ENCODE measurements at regions not wholly inside any gene's neighbourhood (a gene's known extent, or its start where the extent isn't known, plus 50 kb on each side); places are given as distances from the start of the nearest gene placed in this dataset.

GRCh38 chr15:47397655-47398054 lies 319.6 kb upstream of the SEMA6D start:
- no peak for DNase-seq

DNA sequence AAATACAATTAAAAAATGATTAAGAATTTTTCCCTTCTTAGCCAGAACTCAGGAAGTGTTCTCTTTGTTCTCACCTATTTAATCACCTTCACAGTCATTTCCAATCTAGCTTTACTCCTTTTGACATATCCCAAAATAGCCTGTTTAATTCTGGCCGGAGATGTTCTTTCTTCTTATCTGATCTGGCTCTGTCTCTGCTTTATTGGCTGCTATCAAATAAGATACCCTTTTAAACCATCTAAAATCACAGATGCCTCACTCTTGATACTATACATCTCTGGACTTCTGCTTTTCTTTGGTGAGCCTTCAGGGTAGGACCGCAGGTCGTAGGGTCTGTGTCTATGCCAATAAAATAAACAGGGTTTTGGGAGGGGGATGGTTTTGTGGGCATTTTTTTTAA lies 319.2 kb upstream of the SEMA6D start:
- DNase-seq: no peak

DNA sequence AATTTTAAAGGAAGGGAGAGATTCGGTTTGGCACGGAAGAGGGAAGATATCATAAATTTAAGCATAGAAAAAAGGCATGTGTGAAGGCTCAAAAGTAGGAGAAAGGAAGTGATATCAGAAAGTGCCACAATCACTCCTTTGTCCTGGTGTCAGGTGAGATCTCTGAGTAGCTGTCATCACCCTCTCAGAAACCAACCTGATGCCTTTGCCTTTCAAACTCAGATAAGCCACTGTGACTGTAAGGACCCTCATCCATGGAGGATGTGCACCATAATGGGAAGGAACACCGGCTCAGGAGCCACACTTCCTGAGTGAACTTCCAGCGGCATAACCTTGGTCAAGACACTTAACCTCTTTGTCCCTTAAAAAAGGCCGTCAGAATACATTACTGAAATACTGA lies 318.7 kb upstream of the SEMA6D start:
- no peak for DNase-seq

GRCh38 chr15:47399100-47399499 lies 318.2 kb upstream of the SEMA6D start:
- DNase-seq: no peak

DNA sequence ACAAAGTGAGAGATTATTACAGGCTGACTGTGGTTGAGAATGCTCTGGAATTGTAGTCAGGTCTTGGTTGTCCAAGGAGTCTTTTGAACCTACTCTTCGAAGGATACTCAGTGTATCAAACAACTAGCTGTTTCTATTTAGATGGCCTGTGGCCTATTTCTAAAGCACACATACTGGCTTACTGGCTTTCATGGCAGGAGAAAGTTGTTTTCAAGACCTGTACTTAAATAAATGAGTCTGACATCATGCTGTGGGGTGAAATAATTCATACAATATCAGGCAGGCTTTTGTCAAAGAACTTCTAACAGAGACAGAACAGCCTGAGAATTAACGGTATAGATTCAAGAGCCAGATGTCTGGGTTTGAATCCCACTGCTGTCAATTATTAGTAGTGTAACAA lies 316.7 kb upstream of the SEMA6D start:
- DNase-seq: no peak

- DNase-seq: no peak
These were observed 315.9 kb upstream of the SEMA6D start for GRCh38 chr15:47401427-47401826.

DNA sequence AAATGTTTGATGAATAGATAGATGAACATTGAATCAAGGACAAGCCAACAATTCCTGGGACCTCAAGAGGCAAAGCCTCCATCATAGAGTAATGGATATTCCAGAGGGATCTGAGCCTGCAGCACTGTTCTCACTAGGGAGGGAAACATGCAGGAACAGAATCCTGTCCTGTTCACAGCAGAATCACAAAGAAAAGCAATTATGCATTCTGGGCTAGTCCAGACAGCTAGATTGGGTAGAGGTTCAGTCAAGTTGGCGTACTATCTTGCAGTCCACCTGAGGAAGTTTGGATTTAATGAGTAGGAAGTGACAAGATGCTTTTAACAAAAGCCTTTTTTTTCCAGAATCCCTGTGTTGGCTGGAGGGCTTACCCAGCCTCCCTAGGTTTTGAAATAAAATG lies 314.5 kb upstream of the SEMA6D start:
- no peak for DNase-seq

DNA sequence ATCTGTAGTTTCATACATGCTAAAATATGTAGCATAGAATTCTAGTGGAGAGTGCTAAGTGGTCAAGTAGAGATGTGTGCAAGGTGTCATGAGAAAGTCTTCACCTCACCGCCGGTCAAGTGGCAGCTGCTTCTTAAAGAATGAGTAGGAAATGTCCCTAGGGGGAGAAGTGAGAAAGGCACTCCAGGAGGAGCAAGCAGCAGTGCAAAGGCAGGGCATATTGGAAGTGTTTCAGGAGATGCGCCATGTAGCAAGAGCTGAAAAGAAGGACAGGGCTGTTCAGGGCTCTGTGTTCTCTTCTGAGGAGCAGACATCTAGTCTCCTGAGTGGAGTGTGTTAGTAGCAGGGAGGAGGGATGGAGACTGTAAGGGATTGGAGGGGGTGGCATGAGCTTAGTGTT lies 312.4 kb upstream of the SEMA6D start:
- no peak for DNase-seq

DNA sequence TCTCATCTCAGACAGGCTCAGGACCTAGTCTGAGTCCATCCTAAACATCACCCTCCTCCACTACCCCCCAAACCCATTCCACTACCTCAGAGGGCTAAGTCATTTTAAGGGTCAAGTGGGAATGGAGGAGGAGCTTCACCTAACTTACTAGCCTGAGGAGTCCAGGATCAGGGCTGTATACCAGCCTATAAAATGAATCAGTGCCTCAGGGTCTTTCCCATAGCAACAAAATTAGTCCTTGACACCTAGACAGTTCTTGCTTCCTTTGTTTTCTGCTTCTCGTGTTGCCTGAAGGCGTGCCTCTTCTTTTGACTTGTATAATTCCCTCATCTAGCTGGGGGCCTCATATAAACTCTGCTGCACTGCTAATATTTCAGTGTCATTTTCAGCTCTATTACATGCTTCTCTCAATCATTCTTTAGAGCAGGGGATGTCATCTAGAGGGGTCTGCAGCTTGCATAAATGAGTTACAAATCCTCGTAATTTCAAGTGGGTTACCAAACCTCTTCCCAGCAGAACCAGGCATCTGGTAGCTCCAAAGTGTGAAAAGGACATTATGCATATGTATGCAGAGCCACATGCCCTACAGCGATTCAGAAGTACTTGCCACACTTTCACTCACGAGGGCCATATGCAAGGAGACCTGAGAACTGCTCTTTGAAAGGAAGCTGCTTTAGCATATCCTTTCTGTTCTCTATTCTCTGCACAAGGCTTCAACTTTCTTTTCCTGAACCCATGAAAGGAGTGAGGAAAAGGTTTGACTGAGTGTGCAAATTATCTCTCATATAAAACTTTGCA lies 311.7 kb upstream of the SEMA6D start:
- no peak for DNase-seq

DNA sequence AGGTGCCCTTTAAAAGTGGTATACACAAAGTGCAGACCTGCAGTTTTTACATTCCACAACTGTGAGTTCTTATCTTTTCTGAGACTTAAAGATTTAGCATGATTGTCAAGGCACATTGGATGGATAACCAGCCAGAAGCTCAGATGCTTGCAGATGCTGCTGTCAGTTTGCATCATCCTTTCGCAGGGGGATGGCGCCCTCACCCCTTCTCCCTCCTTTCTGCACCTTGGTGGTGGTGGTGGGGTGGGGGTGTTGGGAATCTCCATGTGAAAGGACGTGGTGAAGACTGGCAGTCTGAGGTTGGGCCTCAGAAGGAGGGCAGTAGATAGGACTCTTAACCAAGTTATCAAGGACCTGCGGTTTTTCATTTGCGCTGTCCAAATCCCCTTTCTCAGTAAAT lies 309.6 kb upstream of the SEMA6D start:
- DNase-seq: no peak

GRCh38 chr15:47409038-47409437 lies 308.3 kb upstream of the SEMA6D start:
- DNase-seq: no peak

DNA sequence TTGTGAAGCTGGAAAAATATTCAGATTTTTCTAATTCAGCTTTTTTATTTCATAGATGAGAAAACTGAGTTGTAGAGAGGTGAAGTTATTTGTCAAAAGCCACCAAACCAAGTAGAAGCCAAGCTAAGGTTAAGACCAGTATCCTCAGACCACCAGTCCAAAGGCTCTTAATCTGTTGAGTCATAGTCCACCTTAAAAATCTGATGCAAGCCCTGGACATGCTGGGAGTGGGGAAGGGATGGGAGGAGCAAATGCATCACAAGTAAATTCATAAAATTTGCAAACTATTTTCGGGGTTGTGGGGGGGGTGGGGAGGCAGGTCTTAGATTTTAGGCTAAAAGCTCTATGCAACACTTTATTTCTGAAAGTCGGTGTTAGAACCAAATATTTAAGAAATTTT lies 307.7 kb upstream of the SEMA6D start:
- DNase-seq: no peak

- no peak for DNase-seq
These were observed 307.1 kb upstream of the SEMA6D start for GRCh38 chr15:47410247-47410646.

GRCh38 chr15:47411733-47412132 lies 305.6 kb upstream of the SEMA6D start:
- no peak for DNase-seq

DNA sequence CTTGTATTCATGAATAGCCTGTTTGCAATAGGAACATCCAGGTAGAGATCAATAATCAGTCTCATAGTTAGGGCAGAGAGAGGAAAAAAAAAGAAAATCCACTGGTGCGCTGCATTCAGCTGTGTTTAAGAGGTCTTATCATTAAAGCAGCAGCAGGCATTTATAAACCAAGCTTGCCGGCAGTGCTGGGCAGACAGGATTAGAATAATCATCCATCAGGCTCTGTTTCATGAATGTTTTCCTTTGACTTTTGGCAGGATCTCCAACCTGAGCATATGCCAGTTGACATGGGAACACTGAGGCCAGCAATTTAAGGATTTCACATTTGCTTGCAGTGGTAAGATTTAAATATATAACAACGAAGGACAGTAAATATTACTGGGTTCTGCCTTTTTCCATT lies 305.2 kb upstream of the SEMA6D start:
- DNase-seq: no peak

DNA sequence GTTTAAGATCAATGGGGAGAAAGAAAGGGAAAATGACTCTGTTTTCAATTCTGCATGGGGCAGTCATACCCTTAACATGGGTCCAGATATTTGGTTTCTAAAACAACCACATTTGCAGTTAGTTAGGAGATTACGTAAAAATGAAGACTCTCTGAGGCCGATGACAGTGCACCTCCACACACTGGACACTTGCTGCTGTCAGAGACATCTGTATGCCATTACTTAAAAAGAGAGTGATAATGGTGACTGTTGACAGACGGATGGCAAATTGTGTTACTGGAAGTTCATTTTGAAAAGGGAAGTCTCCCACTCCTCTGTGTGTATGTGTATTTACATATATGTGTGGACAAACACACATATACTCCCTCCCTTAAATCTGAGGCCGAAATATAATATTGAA lies 304.5 kb upstream of the SEMA6D start:
- DNase-seq: no peak

GRCh38 chr15:47414207-47414606 lies 303.1 kb upstream of the SEMA6D start:
- DNase-seq: no peak

DNA sequence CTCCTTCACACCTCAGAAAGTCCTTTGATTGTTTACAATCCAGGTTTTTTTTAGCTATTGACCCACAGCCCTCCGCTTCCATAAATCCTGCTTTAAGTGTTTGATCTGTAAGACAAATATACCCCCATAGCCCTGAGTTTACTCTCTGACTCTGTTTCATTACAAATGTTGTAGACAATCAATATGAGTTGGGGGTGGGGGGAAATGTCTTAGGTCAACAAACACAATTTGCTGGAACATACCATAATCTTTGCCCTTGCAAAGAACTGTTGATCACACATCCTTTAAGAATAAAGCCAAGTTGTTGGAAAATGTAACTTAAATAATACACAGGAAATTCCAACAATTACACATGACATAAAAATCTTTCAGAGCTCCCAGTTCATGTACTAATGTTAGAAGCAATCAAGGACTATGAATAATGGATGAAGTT lies 301.8 kb upstream of the SEMA6D start:
- no peak for DNase-seq

GRCh38 chr15:47422881-47423665 lies 294.2 kb upstream of the SEMA6D start:
- no peak for DNase-seq

- no peak for DNase-seq
These were observed 289.8 kb upstream of the SEMA6D start for GRCh38 chr15:47427463-47427862.

GRCh38 chr15:47429376-47429775 lies 287.9 kb upstream of the SEMA6D start:
- DNase-seq: no peak

- no peak for DNase-seq
These were observed 285.8 kb upstream of the SEMA6D start for GRCh38 chr15:47431501-47431900.

- no peak for DNase-seq
These were observed 284.5 kb upstream of the SEMA6D start for GRCh38 chr15:47432826-47433225.

- DNase-seq: no peak
These were observed 282.7 kb upstream of the SEMA6D start for GRCh38 chr15:47434596-47434995.

DNA sequence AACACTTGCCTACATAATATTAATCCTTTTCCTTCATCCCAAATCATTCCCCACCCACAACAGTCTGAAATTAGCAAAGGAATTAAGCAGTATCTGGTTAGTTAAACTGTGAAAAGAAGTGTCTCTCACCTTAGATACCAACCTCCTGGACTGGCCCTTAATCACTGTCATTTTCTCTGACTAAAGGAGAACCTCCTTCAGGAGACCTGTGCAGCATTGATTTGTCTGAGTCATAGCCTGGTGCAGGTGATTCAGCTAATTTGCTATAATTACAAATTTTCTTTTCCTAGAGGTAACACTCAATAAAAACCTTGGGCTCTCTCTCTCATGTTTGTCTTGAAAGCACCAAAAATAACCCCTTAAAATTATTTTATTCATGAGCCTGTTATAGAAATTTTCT lies 279.8 kb upstream of the SEMA6D start:
- DNase-seq: no peak

Measured in activated CD4-positive, alpha-beta T cell treated with anti-CD3 and anti-CD28 coated beads for 48 hours (primary cell).